Ramos (cell line): ENCODE measurements at regions not wholly inside any gene's neighbourhood (a gene's known extent, or its start where the extent isn't known, plus 50 kb on each side); places are given as distances from the start of the nearest gene placed in this dataset.
"Not testable (repeated sequence)": the region's sequence is repeated elsewhere in the genome, so short reads cannot be mapped to it uniquely, and the experiment has no call there.

Experiments
- in situ Hi-C: fragments of 300-500 bp; cut with MboI; formaldehyde crosslinking; loops from one replicate; pipeline ENCODE4 v1.14.3; 2022; ENCODE audit warnings: low sequenced_read_pairs; ENCODE audit not compliant: unreplicated experiment

- in situ Hi-C loops = no loop called here
Measured at GRCh38 chr5:18393565-18394442, 759.5 kb downstream of the TAF11L14 start.

DNA sequence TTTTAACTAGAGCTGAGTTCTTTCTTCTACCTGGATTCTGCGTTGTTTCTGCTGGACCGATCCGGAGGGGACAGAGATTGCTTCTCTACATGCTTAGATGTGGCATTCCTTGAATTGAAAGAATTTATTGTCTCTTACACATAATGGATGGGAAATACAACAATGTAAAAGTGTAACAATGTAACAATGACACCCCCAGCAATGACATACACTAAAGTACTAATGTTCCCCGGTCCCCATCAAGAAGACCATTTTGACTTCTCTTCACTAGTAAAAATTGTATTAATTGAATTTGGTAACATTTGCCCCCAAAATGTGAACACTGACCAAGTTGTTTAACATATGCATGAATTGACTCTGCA, 760.2 kb downstream of the TAF11L14 start:
- in situ Hi-C loops = no loop called here

GRCh38 chr5:18395126-18396110, 761.2 kb downstream of the TAF11L14 start:
- in situ Hi-C loops = no loop called here

- in situ Hi-C loops = no loop called here
Measured at GRCh38 chr5:18397371-18397770, 763.1 kb downstream of the TAF11L14 start.

DNA sequence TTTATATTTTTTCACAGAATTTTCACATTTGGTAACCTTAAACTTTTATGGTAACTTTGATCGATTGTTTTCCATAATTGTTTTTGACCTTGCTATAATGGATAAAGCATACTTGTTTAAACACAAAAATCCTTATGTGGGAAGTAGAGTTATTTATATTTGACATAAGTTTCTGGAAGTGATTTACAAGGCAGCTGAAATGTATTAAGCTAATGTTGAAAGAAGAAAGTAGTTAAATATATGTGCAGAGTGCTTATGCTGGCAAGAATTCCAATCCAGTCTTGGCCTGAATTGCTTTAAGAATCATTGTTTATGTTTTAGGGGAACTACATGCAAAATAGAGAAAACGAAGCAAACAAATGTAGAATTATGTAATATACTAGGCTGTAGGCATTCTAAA, 763.6 kb downstream of the TAF11L14 start:
- in situ Hi-C loops = no loop called here

GRCh38 chr5:18399461-18400327, 765.4 kb downstream of the TAF11L14 start:
- in situ Hi-C loops = not testable (repeated sequence)

- in situ Hi-C loops = no loop called here
Measured at GRCh38 chr5:18403141-18403540, 768.9 kb downstream of the TAF11L14 start.

DNA sequence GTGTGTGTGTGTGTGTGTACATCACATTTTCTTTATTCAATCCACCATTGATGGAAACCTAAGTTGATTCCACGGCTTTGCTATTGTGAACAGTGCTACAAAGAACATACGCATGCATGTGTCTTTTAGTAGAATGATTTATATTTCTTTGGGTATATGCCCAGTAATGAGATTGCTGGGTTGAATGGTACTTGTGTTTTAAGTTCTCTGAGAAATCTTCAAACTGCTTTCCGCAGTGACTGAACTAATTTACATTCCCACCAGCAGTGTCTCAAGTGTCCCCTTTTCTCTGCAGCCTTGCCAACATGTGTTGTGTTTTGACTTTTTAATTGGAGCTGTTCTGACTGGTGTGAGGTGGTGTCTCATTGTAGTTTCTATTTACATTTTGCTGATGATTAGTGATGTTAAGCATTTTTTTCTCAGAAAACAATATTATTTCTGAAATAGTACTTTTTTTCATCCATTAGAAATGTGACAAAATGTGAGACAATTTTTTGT, 769.7 kb downstream of the TAF11L14 start:
- in situ Hi-C loops = no loop called here

DNA sequence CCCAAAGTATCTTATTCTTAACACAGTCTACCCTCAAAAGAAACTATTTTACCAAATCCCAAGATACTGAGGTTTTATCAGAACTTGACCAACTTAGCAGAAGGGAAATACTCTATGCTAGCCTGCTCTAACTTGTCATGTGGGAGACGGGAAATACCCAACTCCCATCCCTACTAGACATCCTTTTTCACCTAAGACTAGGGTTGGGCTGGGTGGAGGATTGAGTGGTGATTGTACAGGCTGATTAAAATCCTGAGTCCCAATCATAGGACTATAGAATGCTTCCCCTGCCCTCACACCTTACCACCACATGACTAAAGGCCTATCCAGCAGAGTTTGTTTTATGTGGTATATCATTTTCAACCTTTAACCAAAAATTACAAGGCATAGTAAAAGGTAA, 786.5 kb downstream of the TAF11L14 start:
- in situ Hi-C loops = no loop called here

GRCh38 chr5:18433336-18433735, 799.1 kb downstream of the TAF11L14 start:
- in situ Hi-C loops = no loop called here

- in situ Hi-C loops = no loop called here
Measured at GRCh38 chr5:18438126-18438525, 803.9 kb downstream of the TAF11L14 start.

- in situ Hi-C loops = no loop called here
Measured at GRCh38 chr5:18455521-18455920, 821.3 kb downstream of the TAF11L14 start.

- in situ Hi-C loops = no loop called here
Measured at GRCh38 chr5:18457255-18457654, 823.0 kb downstream of the TAF11L14 start.

- in situ Hi-C loops = no loop called here
Measured at GRCh38 chr5:18461766-18462165, 827.5 kb downstream of the TAF11L14 start.

GRCh38 chr5:18465833-18466681, 831.8 kb downstream of the TAF11L14 start:
- in situ Hi-C loops = no loop called here

DNA sequence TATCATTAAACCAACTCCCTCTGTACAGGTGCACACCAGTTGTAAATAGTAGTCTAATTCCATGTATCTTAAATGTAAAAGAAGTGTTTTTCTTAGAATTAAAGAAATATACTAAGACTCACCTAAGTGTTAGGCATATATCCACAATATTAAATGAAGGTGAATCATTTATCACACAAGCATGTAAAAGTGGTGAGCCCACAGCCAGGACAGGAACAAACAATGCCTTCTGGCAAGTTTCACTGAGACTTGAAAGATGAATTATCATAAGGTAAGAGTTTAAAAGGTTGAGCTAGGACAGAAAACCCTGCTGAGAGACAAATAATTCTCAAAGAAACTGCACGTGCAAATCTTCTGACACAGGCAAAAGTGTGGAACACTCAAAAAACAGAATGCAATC, 832.5 kb downstream of the TAF11L14 start:
- in situ Hi-C loops = no loop called here

DNA sequence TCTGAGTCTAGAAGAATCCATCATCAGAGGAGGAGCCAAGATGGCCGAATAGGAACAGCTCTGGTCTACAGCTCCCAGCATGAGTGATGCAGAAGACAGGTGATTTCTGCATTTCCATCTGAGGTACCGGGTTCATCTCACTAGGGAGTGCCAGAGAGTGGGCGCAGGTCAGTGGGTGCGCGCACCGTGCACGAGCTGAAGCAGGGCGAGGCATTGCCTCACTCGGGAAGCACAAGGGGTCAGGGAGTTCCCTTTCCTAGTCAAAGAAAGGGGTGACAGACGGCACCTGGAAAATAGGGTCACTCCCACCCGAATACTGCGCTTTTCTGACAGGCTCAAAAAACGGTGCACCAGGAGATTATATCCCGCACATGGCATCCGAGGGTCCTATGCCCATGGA, 837.5 kb downstream of the TAF11L14 start:
- in situ Hi-C loops = not testable (repeated sequence)

DNA sequence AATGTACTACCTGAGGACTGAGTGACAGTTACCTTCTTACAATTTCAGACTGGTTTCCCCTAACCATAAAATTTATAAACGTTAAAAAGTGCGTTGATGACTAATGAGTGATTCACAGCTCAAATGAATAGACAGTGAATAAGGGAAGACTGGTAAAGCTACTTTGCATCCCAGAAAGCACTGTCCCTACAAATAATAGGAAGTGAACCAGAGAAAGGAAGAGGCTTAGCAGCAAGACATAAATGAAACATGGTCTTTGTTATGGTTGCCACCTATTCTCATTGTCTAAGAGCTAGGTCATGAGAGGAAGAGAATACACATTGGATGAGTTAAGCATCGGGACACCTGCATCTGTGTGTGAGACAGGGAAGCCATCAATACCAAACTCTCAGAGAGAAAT, 849.2 kb downstream of the TAF11L14 start:
- in situ Hi-C loops = no loop called here

- in situ Hi-C loops = no loop called here
Measured at GRCh38 chr5:18487928-18488480, 853.7 kb downstream of the TAF11L14 start.
